ENCODE measurements at regions not wholly inside any gene's neighbourhood (a gene's known extent, or its start where the extent isn't known, plus 50 kb on each side); places are given as distances from the start of the nearest gene placed in this dataset.

DNA sequence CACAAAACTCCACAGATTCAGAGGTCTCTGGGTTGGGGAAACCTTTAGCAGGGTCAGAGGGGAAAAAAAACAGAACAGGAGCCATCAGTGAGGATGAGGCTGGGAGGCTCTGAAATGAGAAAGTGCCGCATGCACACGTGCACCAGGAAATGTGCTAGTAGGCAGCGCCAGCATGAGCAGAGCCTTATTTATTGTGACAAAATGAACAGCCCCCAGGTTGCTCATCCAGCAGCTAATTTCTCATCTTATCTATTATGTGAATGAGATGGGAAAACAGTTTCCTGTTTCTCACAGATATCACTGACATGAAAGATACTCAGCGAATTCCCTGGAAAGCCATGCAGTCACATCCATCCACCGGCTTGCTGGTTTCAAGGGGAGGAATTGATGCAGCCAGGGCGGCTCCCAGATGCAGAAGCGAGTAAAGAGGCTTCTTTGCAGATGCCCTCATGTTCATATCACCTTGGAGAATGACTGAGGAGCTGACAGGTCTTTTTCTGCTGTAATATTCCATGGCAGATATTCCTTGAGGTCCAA, 176.1 kb downstream of the MBOAT1 start:
- no peak for DNase-seq (ENCODE audit: low read depth in 1 of 2, low spot score in 1 of 2)
- no peak for TF ChIP-seq JUND (IDR thresholded peaks at IDR 0.05; ENCODE audit: low read depth)
- in situ Hi-C loops (cut with HindIII; ENCODE audit: low pct_unique_long_range_greater_than_20kb, low sequenced_read_pairs) = no loop called here

- TF ChIP-seq JUND (IDR thresholded peaks at IDR 0.05; ENCODE audit: low read depth) = no peak
- in situ Hi-C loops (cut with HindIII; ENCODE audit: low pct_unique_long_range_greater_than_20kb, low sequenced_read_pairs) = no loop called here
- DNase-seq (ENCODE audit: low read depth in 1 of 2, low spot score in 1 of 2) = no peak
Observed at GRCh38 chr6:20038410-20039204, 173.7 kb downstream of the MBOAT1 start.

GRCh38 chr6:20044883-20045282, 167.4 kb downstream of the MBOAT1 start:
- TF ChIP-seq JUND (IDR thresholded peaks at IDR 0.05; ENCODE audit: low read depth) = no peak
- in situ Hi-C loops (cut with HindIII; ENCODE audit: low pct_unique_long_range_greater_than_20kb, low sequenced_read_pairs) = no loop called here
- DNase-seq (ENCODE audit: low read depth in 1 of 2, low spot score in 1 of 2) = no peak

All from T47D (cell line).